Heart left ventricle (tissue), 13 donors: ENCODE measurements at regions not wholly inside any gene's neighbourhood (a gene's known extent, or its start where the extent isn't known, plus 50 kb on each side); places are given as distances from the start of the nearest gene placed in this dataset.

ENCODE experiments used
- CTCF ChIP-seq, 12 donors: fragments of 200-600 bp; sonication (generic) in 4 of 12; IDR thresholded peaks; one replicate each; pipeline versions ENCODE4 v1.5.0 to v1.8.0; 2018 to 2022; ENCODE audit warnings: antibody characterized with exemption in 12 of 12, mild to moderate bottlenecking in 5 of 12
- POLR2A ChIP-seq, 2 donors: fragments of 450-650 bp; IDR thresholded peaks; one replicate each; pipeline ENCODE4 v1.6.1; 2017; ENCODE audit warnings: antibody characterized with exemption in 2 of 2, mild to moderate bottlenecking in 2 of 2, moderate library complexity in 2 of 2
- donor health status: ischemic (EF 13 %, LVEDD 7.1; RV severe dilation, severe dysfunction).
- donor health status: DM: no; HTN: yes; CAD: no.
- donor health status: DM: no; HTN: no; CAD: no.
- donor health status: ischemic (EF 25% LVEDD 6.9; RV normal size, moderate dysfunction).
- donor health status: ischemic (EF 25% LVEDD 5.7; RV mildly dilated, moderate dysfunction).
- donor health status: ischemic (EF 35%, LVEDD 5.7; RV mildly dilated, moderate dysfunction).
- donor health status: nonischemic (EF 11% LVEDD 7.7; RV severe dilation, severe dysfunction).
- donor health status: DM: yes; HTN: yes; CAD: no.
- donor health status: PGD.
- donor health status: ischemic (EF 29% LVEDD 5.4; RV normal size, mild dysfunction).
- donor health status: nonischemic (EF 23%, LVEDD 6.1; RV moderate dilation, normal function).

- TF ChIP-seq CTCF (IDR thresholded peaks at IDR 0.05) (no peak), POLR2A (IDR thresholded peaks at IDR 0.05) (no peak)
Measured at GRCh38 chr11:37511425-37511933, 913.4 kb upstream of the RAG2 start.
